RWPE2 (cell line): ENCODE measurements at regions not wholly inside any gene's neighbourhood (a gene's known extent, or its start where the extent isn't known, plus 50 kb on each side); places are given as distances from the start of the nearest gene placed in this dataset.

Experiments used
- ATAC-seq: fragments of 200-7000 bp; cut with Tn5 transposase; 3 replicates; pipeline ENCODE4 v1.9.1; 2021; ENCODE audit warnings: low read depth
- DNase-seq: peaks from one replicate; pipeline ENCODE4 v3.0.0-alpha.2; 2020; ENCODE audit warnings: low spot score
- H3K27ac ChIP-seq: fragments of 450-650 bp; 2 replicates; pipeline ENCODE4 v1.5.1; 2017; ENCODE audit warnings: mild to moderate bottlenecking; ENCODE audit not compliant: poor library complexity, severe bottlenecking
- H3K27me3 ChIP-seq: fragments of 250-450 bp; sonication (Bioruptor Pico); 2 replicates; pipeline ENCODE4 v1.5.1; 2021; ENCODE audit warnings: mild to moderate bottlenecking, moderate library complexity; ENCODE audit not compliant: insufficient read depth, poor library complexity, severe bottlenecking
- H3K36me3 ChIP-seq: fragments of 250-450 bp; sonication (Bioruptor Pico); 2 replicates; pipeline ENCODE4 v1.5.1; 2020; ENCODE audit warnings: low read depth, mild to moderate bottlenecking, moderate library complexity
- H3K4me1 ChIP-seq: fragments of 250-450 bp; sonication (Bioruptor Pico); 2 replicates; pipeline ENCODE4 v1.5.1; 2021; ENCODE audit warnings: mild to moderate bottlenecking, moderate library complexity; ENCODE audit not compliant: insufficient read depth, poor library complexity, severe bottlenecking
- H3K4me3 ChIP-seq: fragments of 250-450 bp; sonication (Bioruptor Pico); 2 replicates; pipeline ENCODE4 v1.5.1; 2021; ENCODE audit warnings: mild to moderate bottlenecking, moderate library complexity; ENCODE audit not compliant: severe bottlenecking
- H3K9me3 ChIP-seq: fragments of 250-450 bp; sonication (Bioruptor Pico); 2 replicates; pipeline ENCODE4 v1.5.1; 2021; ENCODE audit warnings: mild to moderate bottlenecking, moderate library complexity; ENCODE audit not compliant: severe bottlenecking
- CTCF ChIP-seq: fragments of 450-650 bp; IDR thresholded peaks from one replicate; pipeline ENCODE4 v1.5.1; 2017; ENCODE audit warnings: mild to moderate bottlenecking, moderate library complexity; ENCODE audit not compliant: poor library complexity, severe bottlenecking

- no peak for TF ChIP-seq CTCF
Observed at GRCh38 chr10:130867446-130868194, 443.9 kb downstream of the TCERG1L start.

GRCh38 chr10:130869179-130869841 is 442.2 kb downstream of the TCERG1L start:
- H3K27ac ChIP-seq = no peak overlapping the region
- no peak overlapping the region for H3K4me3 ChIP-seq
- H3K27me3 ChIP-seq = no peaks in the 10 kb centered on the region
- ATAC-seq (no peak), DNase-seq (no peak)
- no peak for TF ChIP-seq CTCF
- no peaks in the 10 kb centered on the region for H3K4me1 ChIP-seq
- no peaks in the 10 kb centered on the region for H3K9me3 ChIP-seq
- no peaks in the 10 kb centered on the region for H3K36me3 ChIP-seq

More at GRCh38 chr10:130867446-130868194, 443.9 kb downstream of the TCERG1L start:
- H3K36me3 ChIP-seq = no peaks in the 10 kb centered on the region
- no peak for DNase-seq
- H3K4me3 ChIP-seq = no peak overlapping the region
- no peak for ATAC-seq
- H3K9me3 ChIP-seq = no peaks in the 10 kb centered on the region
- no peaks in the 10 kb centered on the region for H3K4me1 ChIP-seq
- no peaks in the 10 kb centered on the region for H3K27me3 ChIP-seq
- H3K27ac ChIP-seq = no peak overlapping the region

GRCh38 chr10:130871406-130871805 is 440.1 kb downstream of the TCERG1L start:
- DNase-seq = no peak
- no peaks in the 10 kb centered on the region for H3K4me1 ChIP-seq
- TF ChIP-seq CTCF = no peak
- no peaks in the 10 kb centered on the region for H3K9me3 ChIP-seq
- no peak for ATAC-seq
- no peaks in the 10 kb centered on the region for H3K27me3 ChIP-seq
- no peak overlapping the region for H3K27ac ChIP-seq
- H3K4me3 ChIP-seq = no peak overlapping the region
- H3K36me3 ChIP-seq = no peaks in the 10 kb centered on the region

- H3K9me3 ChIP-seq = no peaks in the 10 kb centered on the region
- no peaks in the 10 kb centered on the region for H3K4me1 ChIP-seq
- no peaks in the 10 kb centered on the region for H3K27me3 ChIP-seq
- DNase-seq = no peak
- no peaks in the 10 kb centered on the region for H3K36me3 ChIP-seq
- H3K27ac ChIP-seq = no peak overlapping the region
- no peak for ATAC-seq
- H3K4me3 ChIP-seq = no peak overlapping the region
- TF ChIP-seq CTCF = no peak
Observed at GRCh38 chr10:130873636-130874035, 437.9 kb downstream of the TCERG1L start.

- ATAC-seq (no peak), DNase-seq (no peak)
- TF ChIP-seq CTCF = no peak
- H3K27me3 ChIP-seq = no peaks in the 10 kb centered on the region
- H3K4me3 ChIP-seq = no peak overlapping the region
- H3K36me3 ChIP-seq = no peaks in the 10 kb centered on the region
- no peak overlapping the region for H3K27ac ChIP-seq
- H3K9me3 ChIP-seq = no peaks in the 10 kb centered on the region
- no peaks in the 10 kb centered on the region for H3K4me1 ChIP-seq
Observed at GRCh38 chr10:130875116-130875515, 436.4 kb downstream of the TCERG1L start.
